GM18505 (cell line): ENCODE measurements at regions not wholly inside any gene's neighbourhood (a gene's known extent, or its start where the extent isn't known, plus 50 kb on each side); places are given as distances from the start of the nearest gene placed in this dataset.
"Not testable (repeated sequence)": the region's sequence is repeated elsewhere in the genome, so short reads cannot be mapped to it uniquely, and the experiment has no call there.

Experiments
- ATAC-seq: cut with Tn5 transposase; IDR thresholded peaks from one replicate; pipeline ENCODE4 v1.9.1; 2021; ENCODE audit not compliant: unreplicated experiment
- POLR2A ChIP-seq: IDR thresholded peaks from 4 replicates; pipeline ENCODE4 v1.6.1; 2011; ENCODE audit warnings: borderline replicate concordance; ENCODE audit not compliant: insufficient read depth, insufficient read length; ENCODE audit errors: extremely low read depth

- ATAC-seq, result no peak
- TF ChIP-seq POLR2A, result no peak
Observed at GRCh38 chr13:69649063-69649392, 458.6 kb upstream of the ATXN8OS start.

- ATAC-seq, result no peak
- no peak for TF ChIP-seq POLR2A
Observed at GRCh38 chr13:69648340-69649062, 459.1 kb upstream of the ATXN8OS start.

- no peak for TF ChIP-seq POLR2A
Observed at GRCh38 chr13:69644447-69644846, 463.2 kb upstream of the ATXN8OS start.

GRCh38 chr13:69641773-69642172 is 465.9 kb upstream of the ATXN8OS start:
- TF ChIP-seq POLR2A, result no peak
- no peak for ATAC-seq

More at GRCh38 chr13:69644447-69644846, 463.2 kb upstream of the ATXN8OS start:
- ATAC-seq, result no peak

GRCh38 chr13:69633044-69633443 is 474.6 kb upstream of the ATXN8OS start:
- TF ChIP-seq POLR2A, result no peak
- no peak for ATAC-seq

GRCh38 chr13:69623973-69624372 is 483.7 kb upstream of the ATXN8OS start:
- TF ChIP-seq POLR2A, result no peak
- ATAC-seq, result no peak

- TF ChIP-seq POLR2A, result no peak
- ATAC-seq, result no peak
Observed at GRCh38 chr13:69619651-69620050, 488.0 kb upstream of the ATXN8OS start.

GRCh38 chr13:69618838-69619237 is 488.8 kb upstream of the ATXN8OS start:
- ATAC-seq, result no peak
- no peak for TF ChIP-seq POLR2A

GRCh38 chr13:69618393-69618792 is 489.2 kb upstream of the ATXN8OS start:
- no peak for TF ChIP-seq POLR2A
- no peak for ATAC-seq

GRCh38 chr13:69617587-69617986 is 490.0 kb upstream of the ATXN8OS start:
- no peak for ATAC-seq
- TF ChIP-seq POLR2A, result no peak

GRCh38 chr13:69616396-69616795 is 491.2 kb upstream of the ATXN8OS start:
- no peak for TF ChIP-seq POLR2A
- no peak for ATAC-seq

GRCh38 chr13:69615055-69615454 is 492.6 kb upstream of the ATXN8OS start:
- not testable (repeated sequence) for ATAC-seq

GRCh38 chr13:69604698-69605097 is 502.9 kb upstream of the ATXN8OS start:
- no peak for ATAC-seq
- TF ChIP-seq POLR2A, result no peak

- no peak for ATAC-seq
Observed at GRCh38 chr13:69603144-69603853, 504.3 kb upstream of the ATXN8OS start.

More at GRCh38 chr13:69603144-69603853, 504.3 kb upstream of the ATXN8OS start:
- no peak for TF ChIP-seq POLR2A
